CD14-positive monocyte (primary cell): ENCODE measurements at regions not wholly inside any gene's neighbourhood (a gene's known extent, or its start where the extent isn't known, plus 50 kb on each side); places are given as distances from the start of the nearest gene placed in this dataset.

ENCODE experiments used
- DNase-seq, 3 donors: peaks; one replicate each; pipeline ENCODE4 v3.0.0-alpha.2; 2011 to 2022
- H2AFZ ChIP-seq: 2 replicates; pipeline ENCODE4 v1.6.0; 2012; ENCODE audit warnings: mild to moderate bottlenecking, low read depth, low read length, inconsistent platforms; ENCODE audit not compliant: insufficient read depth, poor library complexity, severe bottlenecking
- H3K27ac ChIP-seq, 2 donors: 1 replicate in 1 of 2; 2 replicates in 1 of 2; pipeline ENCODE4 v1.5.1; 2012 to 2013; ENCODE audit warnings: low read length in 2 of 2, control low read depth in 1 of 2, inconsistent platforms in 1 of 2, low read depth in 1 of 2, mild to moderate bottlenecking in 1 of 2
- H3K27me3 ChIP-seq, 2 donors: one replicate each; pipeline versions ENCODE4 v1.6.0 to v1.6.1; 2011 to 2013; ENCODE audit warnings: low read length in 2 of 2; ENCODE audit not compliant: control insufficient read depth in 2 of 2, insufficient read depth in 2 of 2
- H3K36me3 ChIP-seq, 2 donors: replicated peaks in 1 of 2; 1 replicate in 1 of 2; 2 replicates in 1 of 2; pipeline versions ENCODE4 v1.5.1 to v1.6.1; 2012 to 2013; ENCODE audit warnings: low read length in 2 of 2, control low read depth in 1 of 2, inconsistent platforms in 1 of 2, mild to moderate bottlenecking in 1 of 2; ENCODE audit not compliant: insufficient read depth in 2 of 2, control insufficient read depth in 1 of 2
- H3K4me1 ChIP-seq, 2 donors: 1 replicate in 1 of 2; 2 replicates in 1 of 2; pipeline versions ENCODE4 v1.5.1 to v1.6.1; 2012 to 2013; ENCODE audit warnings: low read length in 2 of 2, control low read depth in 1 of 2, inconsistent platforms in 1 of 2, mild to moderate bottlenecking in 1 of 2, moderate library complexity in 1 of 2; ENCODE audit not compliant: insufficient read depth in 2 of 2, control insufficient read depth in 1 of 2
- H3K4me2 ChIP-seq: replicated peaks from 2 replicates; pipeline ENCODE3; 2012; ENCODE audit warnings: low read length, moderate library complexity, mild to moderate bottlenecking; ENCODE audit not compliant: poor library complexity, severe bottlenecking; ENCODE audit errors: extremely low read depth
- H3K4me3 ChIP-seq, 3 experiments: fragments of 200-600 bp in 1 of 3; sonication (generic) in 1 of 3; replicated peaks in 1 of 3; 1 replicate in 2 of 3; 2 replicates in 1 of 3; pipeline ENCODE4 v1.5.1; 2011 to 2013; ENCODE audit warnings: low read length in 3 of 3, mild to moderate bottlenecking in 3 of 3, control low read depth in 2 of 3, low read depth in 2 of 3, inconsistent platforms in 1 of 3, moderate library complexity in 1 of 3
- H3K79me2 ChIP-seq: 2 replicates; pipeline ENCODE4 v1.6.0; 2012; ENCODE audit warnings: mild to moderate bottlenecking, control low read depth, inconsistent platforms, low read length, moderate library complexity; ENCODE audit not compliant: insufficient read depth
- H3K9ac ChIP-seq: 2 replicates; pipeline ENCODE4 v1.6.0; 2017; ENCODE audit warnings: low read length, mild to moderate bottlenecking; ENCODE audit not compliant: insufficient read depth, poor library complexity, severe bottlenecking
- H3K9me3 ChIP-seq, 2 donors: replicated peaks in 1 of 2; 1 replicate in 1 of 2; 2 replicates in 1 of 2; pipeline versions ENCODE4 v1.5.1 to v1.6.1; 2012 to 2013; ENCODE audit warnings: low read length in 2 of 2, control low read depth in 1 of 2; ENCODE audit not compliant: control insufficient read depth in 1 of 2, insufficient read depth in 1 of 2
- H4K20me1 ChIP-seq: 2 replicates; pipeline ENCODE4 v1.6.0; 2012; ENCODE audit warnings: mild to moderate bottlenecking, low read length, control low read depth, moderate library complexity; ENCODE audit not compliant: insufficient read depth
- H3K27ac Mint-ChIP-seq, 7 donors: one replicate each; pipeline ENCODE4 v1.8.0; 2020; ENCODE audit warnings: mild to moderate bottlenecking in 7 of 7, mixed read lengths in 7 of 7, moderate library complexity in 6 of 7, inconsistent platforms in 2 of 7
- H3K27me3 Mint-ChIP-seq, 3 donors: one replicate each; pipeline ENCODE4 v1.8.0; 2021 to 2022; ENCODE audit warnings: low read depth in 3 of 3, mild to moderate bottlenecking in 3 of 3, mixed read lengths in 3 of 3, moderate library complexity in 3 of 3, inconsistent platforms in 1 of 3
- H3K36me3 Mint-ChIP-seq, 2 donors: one replicate each; pipeline ENCODE4 v1.8.0; 2020; ENCODE audit warnings: mixed read lengths in 2 of 2, inconsistent platforms in 1 of 2, mild to moderate bottlenecking in 1 of 2
- H3K4me1 Mint-ChIP-seq: one replicate; pipeline ENCODE4 v1.8.0; 2020; ENCODE audit warnings: mild to moderate bottlenecking, mixed read lengths
- H3K4me3 Mint-ChIP-seq, 2 donors: one replicate each; pipeline ENCODE4 v1.8.0; 2020; ENCODE audit warnings: mild to moderate bottlenecking in 2 of 2, mixed read lengths in 2 of 2, moderate library complexity in 1 of 2
- H3K9me3 Mint-ChIP-seq, 7 donors: one replicate each; pipeline ENCODE4 v1.8.0; 2020 to 2022; ENCODE audit warnings: mixed read lengths in 7 of 7, mild to moderate bottlenecking in 6 of 7, moderate library complexity in 6 of 7, inconsistent platforms in 2 of 7
- whole genome bisulfite sequencing: methylation state at CpG from one replicate; pipeline ENCODE4 v1.1.5; 2013; ENCODE audit warnings: missing lambda C conversion rate; ENCODE audit not compliant: insufficient coverage; 5-methylcytosine and 5-hydroxymethylcytosine counted together
- intact Hi-C, 2 donors: fragments of 100-400 bp; cut with micrococcal nuclease; formaldehyde crosslinking; loops; one replicate each; pipeline versions ENCODE4 v1.15.0 to v1.15.1; 2023
- TF ChIP-seq, protein P1 (sequence below): fragments of 200-600 bp; IDR thresholded peaks from one replicate; pipeline ENCODE4 v1.8.0; 2022; ENCODE audit warnings: antibody characterized with exemption, mild to moderate bottlenecking

GRCh38 chr22:48755059-48755949 is 1072.4 kb downstream of the BRD1 start:
- no peak for DNase-seq
- Histone ChIP-seq H4K20me1 (no peaks in the 10 kb centered on the region), H2AFZ (no peak overlapping the region), H3K27me3 (no peaks in the 10 kb centered on the region), H3K4me2 (no peak overlapping the region), H3K9ac (no peak overlapping the region), H3K9me3 (no peaks in the 10 kb centered on the region), H3K4me1 (no peaks in the 10 kb centered on the region), H3K4me3 (no peak overlapping the region), H3K79me2 (no peaks in the 10 kb centered on the region), H3K36me3 (no peaks in the 10 kb centered on the region), H3K27ac (no peak overlapping the region)
- H3K9me3 Mint-ChIP-seq: peaks cover 0 to 17% (median 3%) of the 10 kb centered on the region in 7 donors
- WGBS: 87% methylated on average over 17 of the region's 19 CpGs
- H3K4me1 Mint-ChIP-seq: no peaks in the 10 kb centered on the region
- H3K4me3 Mint-ChIP-seq: no peak overlapping the region
- no peaks in the 10 kb centered on the region for H3K36me3 Mint-ChIP-seq
- H3K27me3 Mint-ChIP-seq: peaks cover 0 to 3% (median 0%) of the 10 kb centered on the region in 3 donors
- intact Hi-C loops: no loop called here
- TF ChIP-seq, protein P1, sequence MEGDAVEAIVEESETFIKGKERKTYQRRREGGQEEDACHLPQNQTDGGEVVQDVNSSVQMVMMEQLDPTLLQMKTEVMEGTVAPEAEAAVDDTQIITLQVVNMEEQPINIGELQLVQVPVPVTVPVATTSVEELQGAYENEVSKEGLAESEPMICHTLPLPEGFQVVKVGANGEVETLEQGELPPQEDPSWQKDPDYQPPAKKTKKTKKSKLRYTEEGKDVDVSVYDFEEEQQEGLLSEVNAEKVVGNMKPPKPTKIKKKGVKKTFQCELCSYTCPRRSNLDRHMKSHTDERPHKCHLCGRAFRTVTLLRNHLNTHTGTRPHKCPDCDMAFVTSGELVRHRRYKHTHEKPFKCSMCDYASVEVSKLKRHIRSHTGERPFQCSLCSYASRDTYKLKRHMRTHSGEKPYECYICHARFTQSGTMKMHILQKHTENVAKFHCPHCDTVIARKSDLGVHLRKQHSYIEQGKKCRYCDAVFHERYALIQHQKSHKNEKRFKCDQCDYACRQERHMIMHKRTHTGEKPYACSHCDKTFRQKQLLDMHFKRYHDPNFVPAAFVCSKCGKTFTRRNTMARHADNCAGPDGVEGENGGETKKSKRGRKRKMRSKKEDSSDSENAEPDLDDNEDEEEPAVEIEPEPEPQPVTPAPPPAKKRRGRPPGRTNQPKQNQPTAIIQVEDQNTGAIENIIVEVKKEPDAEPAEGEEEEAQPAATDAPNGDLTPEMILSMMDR: no peak
- no peak overlapping the region for H3K27ac Mint-ChIP-seq

DNA sequence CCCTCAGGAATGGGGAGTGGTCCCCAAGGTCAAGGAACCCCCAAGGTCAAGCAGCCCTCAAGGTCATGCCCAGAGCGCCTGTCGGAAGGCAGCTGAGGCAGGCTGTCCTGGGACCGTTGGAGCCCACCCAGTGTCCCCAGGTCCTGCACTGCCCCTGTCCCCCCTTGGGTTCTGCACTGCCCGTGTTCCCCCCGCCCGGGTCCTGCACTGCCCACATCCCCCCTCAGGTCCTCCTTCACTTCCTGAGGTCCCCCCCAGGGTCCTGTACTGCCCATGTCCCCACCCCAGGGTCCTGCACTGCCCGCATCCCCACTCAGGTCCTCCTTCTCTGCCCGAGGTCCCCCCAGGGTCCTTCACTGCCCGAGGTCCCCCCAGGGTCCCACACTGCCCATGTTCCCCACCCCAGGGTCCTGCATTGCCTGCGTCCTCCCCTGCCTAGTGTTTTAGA is 1073.0 kb downstream of the BRD1 start:
- intact Hi-C loops: no loop called here
- DNase-seq: no peak
- no peaks in the 10 kb centered on the region for H3K79me2 ChIP-seq
- H3K4me2 ChIP-seq: no peak overlapping the region
- Mint-ChIP-seq H3K4me3 (no peak overlapping the region), H3K27ac (no peak overlapping the region), H3K4me1 (no peaks in the 10 kb centered on the region), H3K27me3 (peaks cover 0 to 3% (median 0%) of the 10 kb centered on the region in 3 donors), H3K9me3 (peaks cover 0 to 15% (median 3%) of the 10 kb centered on the region in 7 donors), H3K36me3 (no peaks in the 10 kb centered on the region)
- no peaks in the 10 kb centered on the region for H4K20me1 ChIP-seq
- H2AFZ ChIP-seq: no peak overlapping the region
- no peak overlapping the region for H3K9ac ChIP-seq
- no peak overlapping the region for H3K4me3 ChIP-seq
- no peaks in the 10 kb centered on the region for H3K9me3 ChIP-seq
- WGBS: 94% methylated on average over 7 of the region's 10 CpGs
- H3K36me3 ChIP-seq: no peaks in the 10 kb centered on the region
- TF ChIP-seq, protein P1: no peak
- no peaks in the 10 kb centered on the region for H3K4me1 ChIP-seq
- no peaks in the 10 kb centered on the region for H3K27me3 ChIP-seq
- no peak overlapping the region for H3K27ac ChIP-seq
